Lower lobe of right lung (tissue), 2 donors: ENCODE measurements at regions not wholly inside any gene's neighbourhood (a gene's known extent, or its start where the extent isn't known, plus 50 kb on each side); places are given as distances from the start of the nearest gene placed in this dataset.

ENCODE experiments used
- ATAC-seq, 2 donors: fragments of 200-7000 bp; cut with Tn5 transposase; one replicate each; pipeline ENCODE4 v1.9.1; 2020 to 2022; ENCODE audit warnings: mild to moderate bottlenecking in 2 of 2, moderate library complexity in 2 of 2
- DNase-seq: peaks from one replicate; pipeline ENCODE4 v3.0.0-alpha.2; 2020
- H3K27ac ChIP-seq: fragments of 200-600 bp; one replicate; pipeline ENCODE4 v1.8.0; 2022
- H3K27me3 ChIP-seq: fragments of 200-600 bp; one replicate; pipeline ENCODE4 v1.8.0; 2022; ENCODE audit warnings: low read depth
- H3K36me3 ChIP-seq: fragments of 200-600 bp; one replicate; pipeline ENCODE4 v1.8.0; 2022; ENCODE audit warnings: mild to moderate bottlenecking
- H3K4me1 ChIP-seq: fragments of 200-600 bp; one replicate; pipeline ENCODE4 v1.8.0; 2022
- H3K4me3 ChIP-seq: fragments of 200-600 bp; one replicate; pipeline ENCODE4 v1.8.0; 2022; ENCODE audit warnings: mild to moderate bottlenecking
- H3K9me3 ChIP-seq: fragments of 200-600 bp; one replicate; pipeline ENCODE4 v1.8.0; 2022
- intact Hi-C: fragments of 100-400 bp; cut with DNase I; formaldehyde crosslinking; loops from one replicate; pipeline ENCODE4 v1.11.0; 2022
- TF ChIP-seq, protein P1 (sequence below): fragments of 200-600 bp; IDR thresholded peaks from one replicate; pipeline ENCODE4 v1.8.0; 2022; ENCODE audit warnings: antibody characterized with exemption, mild to moderate bottlenecking
- donor health status: DM: no; HTN: yes; CAD: no; lungs with severe emphysema.

DNA sequence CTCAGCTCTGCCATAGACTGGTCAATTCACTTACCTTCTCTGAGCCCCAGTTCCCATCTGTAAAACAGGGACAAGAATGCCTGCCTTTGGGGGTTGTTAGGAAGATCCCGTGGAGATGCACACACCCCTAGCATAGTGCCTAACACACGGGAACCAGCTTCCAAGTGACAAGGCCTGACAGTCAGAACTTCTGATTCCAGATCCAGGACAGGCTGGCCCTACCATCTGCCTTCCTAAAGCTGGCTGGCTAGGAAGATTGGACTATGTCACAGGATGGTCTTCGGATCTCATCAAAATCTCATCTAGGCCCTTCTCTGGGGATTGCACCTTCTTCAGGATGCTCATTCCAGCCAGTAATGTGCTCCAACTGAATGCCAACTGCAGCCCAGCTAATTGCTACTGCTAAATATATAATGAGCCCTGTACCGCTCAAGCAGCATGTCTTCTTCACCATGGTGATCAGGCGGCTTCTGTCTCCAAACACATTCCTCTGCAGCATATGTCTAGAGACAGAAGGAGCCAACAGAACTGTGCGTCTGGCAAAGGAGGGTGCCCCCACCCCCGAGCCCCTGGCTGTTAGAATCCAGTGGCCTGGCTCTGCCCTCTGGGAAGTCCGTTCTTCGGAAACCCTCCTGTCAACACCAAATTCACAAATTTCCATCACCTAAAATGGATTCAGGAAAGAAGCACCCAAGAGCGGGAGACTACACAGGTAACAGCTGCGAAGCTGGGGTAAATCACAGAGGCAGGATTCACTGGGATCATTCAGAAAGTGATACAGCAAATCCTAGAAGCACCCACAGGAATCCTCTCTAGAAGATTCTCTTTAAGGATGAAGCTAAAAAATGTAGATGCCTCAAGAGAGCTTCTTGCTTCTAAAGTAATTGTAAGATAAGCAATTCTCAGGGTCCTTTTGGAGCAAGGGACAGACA lies 142.1 kb upstream of the EEPD1 start:
- no peaks in the 10 kb centered on the region for H3K36me3 ChIP-seq
- no peak overlapping the region for H3K4me3 ChIP-seq
- no peak overlapping the region for H3K27ac ChIP-seq
- ATAC-seq, result no peak
- DNase-seq, result no peak
- no peaks in the 10 kb centered on the region for H3K9me3 ChIP-seq
- no peaks in the 10 kb centered on the region for H3K4me1 ChIP-seq
- TF ChIP-seq, protein P1, sequence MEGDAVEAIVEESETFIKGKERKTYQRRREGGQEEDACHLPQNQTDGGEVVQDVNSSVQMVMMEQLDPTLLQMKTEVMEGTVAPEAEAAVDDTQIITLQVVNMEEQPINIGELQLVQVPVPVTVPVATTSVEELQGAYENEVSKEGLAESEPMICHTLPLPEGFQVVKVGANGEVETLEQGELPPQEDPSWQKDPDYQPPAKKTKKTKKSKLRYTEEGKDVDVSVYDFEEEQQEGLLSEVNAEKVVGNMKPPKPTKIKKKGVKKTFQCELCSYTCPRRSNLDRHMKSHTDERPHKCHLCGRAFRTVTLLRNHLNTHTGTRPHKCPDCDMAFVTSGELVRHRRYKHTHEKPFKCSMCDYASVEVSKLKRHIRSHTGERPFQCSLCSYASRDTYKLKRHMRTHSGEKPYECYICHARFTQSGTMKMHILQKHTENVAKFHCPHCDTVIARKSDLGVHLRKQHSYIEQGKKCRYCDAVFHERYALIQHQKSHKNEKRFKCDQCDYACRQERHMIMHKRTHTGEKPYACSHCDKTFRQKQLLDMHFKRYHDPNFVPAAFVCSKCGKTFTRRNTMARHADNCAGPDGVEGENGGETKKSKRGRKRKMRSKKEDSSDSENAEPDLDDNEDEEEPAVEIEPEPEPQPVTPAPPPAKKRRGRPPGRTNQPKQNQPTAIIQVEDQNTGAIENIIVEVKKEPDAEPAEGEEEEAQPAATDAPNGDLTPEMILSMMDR, result no peak
- intact Hi-C loops, result no loop called here
- H3K27me3 ChIP-seq, result no peaks in the 10 kb centered on the region

DNA sequence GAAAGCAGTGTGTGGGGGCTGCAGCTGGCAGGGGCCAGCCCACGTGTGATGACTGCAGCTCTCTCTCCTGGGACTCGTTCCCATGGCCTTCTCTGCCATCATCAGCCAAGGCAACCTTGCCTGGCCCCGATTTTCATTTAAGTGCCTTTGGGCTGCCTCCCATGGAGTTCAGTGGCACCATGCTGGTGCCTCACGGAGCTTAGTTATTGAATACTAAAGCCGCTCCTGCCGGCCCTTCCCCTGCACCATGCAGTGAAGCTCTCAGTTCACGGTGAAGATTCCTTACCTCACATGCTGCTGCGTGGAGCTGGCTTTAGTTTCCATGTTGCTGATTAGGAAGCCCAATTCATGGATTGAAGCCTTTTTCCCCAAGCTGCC lies 141.5 kb upstream of the EEPD1 start:
- Histone ChIP-seq H3K36me3 (no peaks in the 10 kb centered on the region), H3K9me3 (no peaks in the 10 kb centered on the region), H3K4me3 (no peak overlapping the region), H3K27ac (no peak overlapping the region), H3K4me1 (no peaks in the 10 kb centered on the region), H3K27me3 (no peaks in the 10 kb centered on the region)
- TF ChIP-seq, protein P1, result no peak
- no peak for DNase-seq
- ATAC-seq, result no peak
- intact Hi-C loops, result no loop called here

DNA sequence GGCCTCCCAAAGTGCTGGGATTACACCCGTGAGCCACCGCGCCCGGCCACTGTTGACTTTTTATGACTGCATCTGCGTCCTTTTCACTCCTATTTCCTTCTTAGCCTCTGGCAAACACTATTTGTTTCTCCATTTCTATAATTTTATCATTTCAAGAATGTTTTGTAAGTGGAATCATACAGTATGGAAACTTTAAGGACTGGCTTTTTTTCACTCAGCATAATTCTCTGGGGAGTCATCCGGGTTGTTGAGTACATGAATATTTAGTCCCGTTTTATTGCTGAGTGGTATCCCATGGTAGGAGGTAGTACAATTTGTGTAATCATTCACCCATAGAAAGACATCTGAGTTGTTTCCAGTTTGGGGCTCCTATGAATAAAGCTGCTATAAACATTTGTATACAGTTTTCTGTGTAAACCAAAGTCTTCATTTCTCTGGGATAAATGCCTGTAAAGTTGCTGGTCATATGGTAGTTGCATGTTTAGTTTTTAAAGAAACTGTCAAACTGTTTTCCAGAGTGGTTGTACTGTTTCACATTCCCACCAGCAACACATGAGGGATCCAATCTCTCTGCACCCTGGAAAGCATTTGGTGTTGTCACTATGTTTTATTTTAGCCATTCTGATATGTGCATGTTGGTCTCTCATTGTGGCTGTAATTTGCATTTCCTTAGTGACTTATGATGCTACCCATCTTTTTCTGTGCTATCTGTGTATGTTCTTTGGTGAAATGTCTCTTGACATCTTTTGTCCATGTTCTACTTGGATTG lies 139.6 kb upstream of the EEPD1 start:
- intact Hi-C loops, result no loop called here
- DNase-seq (no peak), ATAC-seq (no peak)
- no peaks in the 10 kb centered on the region for H3K4me1 ChIP-seq
- no peaks in the 10 kb centered on the region for H3K9me3 ChIP-seq
- H3K27ac ChIP-seq, result no peak overlapping the region
- no peak overlapping the region for H3K4me3 ChIP-seq
- TF ChIP-seq, protein P1, result no peak
- H3K27me3 ChIP-seq, result no peaks in the 10 kb centered on the region
- H3K36me3 ChIP-seq, result no peaks in the 10 kb centered on the region

DNA sequence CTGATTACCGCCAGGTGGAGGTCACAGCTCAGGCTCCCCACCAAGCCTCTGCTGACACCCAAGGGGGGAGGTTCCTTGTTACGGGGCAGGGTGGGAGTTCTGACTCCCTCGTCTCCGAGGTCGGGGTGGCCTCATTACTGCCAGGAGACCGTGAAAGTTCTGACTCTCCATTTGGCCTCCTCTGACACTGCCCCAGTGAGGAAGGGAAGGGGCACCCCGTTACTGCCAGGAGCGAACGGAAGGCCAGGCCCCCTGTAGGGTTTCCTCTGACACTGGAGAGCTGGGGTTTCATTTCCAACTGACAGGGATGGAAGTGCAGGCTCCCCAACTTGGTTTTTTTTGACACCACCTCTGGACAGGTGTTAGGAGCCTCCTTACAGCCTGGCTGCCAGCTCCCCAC lies 138.1 kb upstream of the EEPD1 start:
- no peaks in the 10 kb centered on the region for H3K9me3 ChIP-seq
- H3K27ac ChIP-seq, result no peak overlapping the region
- no peaks in the 10 kb centered on the region for H3K4me1 ChIP-seq
- intact Hi-C loops, result no loop called here
- H3K4me3 ChIP-seq, result no peak overlapping the region
- TF ChIP-seq, protein P1, result no peak
- no peaks in the 10 kb centered on the region for H3K36me3 ChIP-seq
- ATAC-seq (no peak), DNase-seq (no peak)
- H3K27me3 ChIP-seq, result no peaks in the 10 kb centered on the region

DNA sequence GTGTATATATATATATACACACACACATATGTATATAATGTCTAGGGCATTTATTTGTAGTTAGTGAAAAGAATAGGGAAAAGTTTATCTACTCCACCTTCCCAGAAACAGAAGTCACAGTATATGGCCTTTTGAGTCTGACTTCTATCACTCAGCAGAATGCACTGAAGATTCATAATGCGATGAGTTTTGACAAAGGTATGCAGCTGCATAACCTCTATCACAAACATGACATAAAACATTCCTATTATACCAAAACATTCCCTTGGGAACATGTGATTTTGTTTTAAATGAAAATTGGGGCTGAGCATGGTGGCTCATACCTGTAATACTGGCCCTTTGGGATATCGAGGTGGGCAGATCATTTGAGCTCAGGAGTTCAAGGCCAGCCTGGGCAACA lies 137.3 kb upstream of the EEPD1 start:
- TF ChIP-seq, protein P1, result no peak
- no peak for ATAC-seq
- no peak for DNase-seq
- Histone ChIP-seq H3K4me1 (no peaks in the 10 kb centered on the region), H3K4me3 (no peak overlapping the region), H3K27ac (no peak overlapping the region), H3K27me3 (no peaks in the 10 kb centered on the region), H3K9me3 (no peaks in the 10 kb centered on the region), H3K36me3 (no peaks in the 10 kb centered on the region)
- intact Hi-C loops, result no loop called here
